ENCODE measurements at regions not wholly inside any gene's neighbourhood (a gene's known extent, or its start where the extent isn't known, plus 50 kb on each side); places are given as distances from the start of the nearest gene placed in this dataset.
"Not testable (repeated sequence)": the region's sequence is repeated elsewhere in the genome, so short reads cannot be mapped to it uniquely, and the experiment has no call there.

DNA sequence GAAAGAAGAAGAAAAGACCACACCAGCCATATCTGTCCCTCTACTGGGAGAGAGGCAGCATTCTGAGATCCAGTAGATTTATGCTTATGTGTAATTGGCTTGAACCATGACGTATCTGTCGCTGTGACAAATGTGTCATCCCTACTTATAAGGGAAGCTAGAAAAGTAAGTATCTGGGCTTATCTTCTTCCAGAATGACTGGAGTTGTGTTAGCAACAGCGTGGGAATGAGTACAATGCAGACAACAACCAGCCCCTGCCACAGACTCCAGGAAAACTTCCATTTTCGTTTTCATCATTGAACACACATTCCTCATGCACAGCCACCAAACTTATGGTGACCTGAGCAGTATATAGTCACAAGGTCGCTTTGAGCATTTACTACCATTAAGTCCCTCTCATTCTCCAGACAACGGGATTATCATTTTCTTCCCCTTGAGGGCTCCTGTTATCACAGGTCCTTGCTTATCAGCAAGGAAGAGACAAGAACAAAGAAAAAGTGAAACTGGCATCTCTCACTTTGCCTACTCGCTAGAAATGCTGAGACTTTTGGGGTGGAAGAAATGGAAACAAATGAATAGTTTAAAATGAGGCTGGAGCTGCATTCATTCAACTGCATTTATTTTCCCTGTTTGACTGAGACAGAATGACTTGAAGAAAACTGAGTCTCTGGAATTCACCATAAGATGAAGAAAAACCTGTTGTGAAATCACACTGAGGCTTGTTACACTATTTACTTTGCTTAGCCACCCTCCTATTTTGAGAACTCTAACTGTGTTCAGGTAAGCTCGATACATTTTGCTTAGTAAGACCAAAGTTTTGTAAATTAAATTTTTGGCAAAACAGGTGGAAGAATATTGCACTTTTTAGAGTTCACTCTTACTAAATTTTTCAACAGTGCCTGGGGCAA is 149.3 kb upstream of the FOXQ1 start:
- H3K4me3 ChIP-seq (ENCODE audit: low read depth in 2 of 2, low read length in 1 of 2) = peak overlapping the region; percentile 12 to 50; a peak in 2 of 4 replicates
- no peaks in the 10 kb centered on the region for H3F3A ChIP-seq (replicated peaks; ENCODE audit: insufficient read depth)

DNA sequence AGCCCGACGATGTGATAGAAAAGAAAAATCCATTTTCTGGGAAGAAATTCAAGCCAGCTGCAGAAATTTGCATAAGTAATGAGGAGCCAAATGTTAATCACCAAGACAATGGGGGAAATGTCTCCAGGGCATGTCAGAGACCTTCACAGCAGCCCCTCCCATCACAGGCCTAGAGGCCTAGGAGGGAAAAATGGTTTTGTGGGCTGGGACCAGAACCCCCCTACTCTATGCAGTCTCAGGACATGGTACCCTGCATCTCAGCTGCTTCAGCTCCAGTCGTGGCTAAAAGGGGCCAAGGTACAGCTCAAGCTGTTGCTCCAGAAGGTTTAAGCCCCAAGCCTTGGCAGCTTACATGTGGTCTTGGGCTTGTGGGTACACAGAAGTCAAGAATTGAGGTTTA is 155.5 kb upstream of the FOXQ1 start:
- H3K36me3 ChIP-seq (replicated peaks in 1 of 2; ENCODE audit: control insufficient read depth in 1 of 2, insufficient read depth in 2 of 2, low read length in 1 of 2); H3K9me2 ChIP-seq; H3K4me3 ChIP-seq (ENCODE audit: low read depth in 2 of 2, low read length in 1 of 2); H3K9ac ChIP-seq; H3K9me3 ChIP-seq; H2AFZ ChIP-seq (ENCODE audit: low read depth); DNase-seq; H3K27ac ChIP-seq (ENCODE audit: low read depth in 2 of 2, low read length in 1 of 2); CTCF ChIA-PET; H3F3A ChIP-seq (replicated peaks; ENCODE audit: insufficient read depth); H3K4me1 ChIP-seq (ENCODE audit: control insufficient read depth in 1 of 2, insufficient read depth in 2 of 2, low read depth in 1 of 2, low read length in 1 of 2); H4K20me1 ChIP-seq (ENCODE audit: insufficient read depth); H3K4me2 ChIP-seq; H3K79me2 ChIP-seq (ENCODE audit: insufficient read depth); H3K27me3 ChIP-seq (ENCODE audit: insufficient read depth); POLR2A ChIA-PET: not testable (repeated sequence)
- WGBS (ENCODE audit: low lambda C conversion rate) = 2% methylated on average over 3 of the region's 3 CpGs

More for the DNA sequence above, 149.3 kb upstream of the FOXQ1 start:
- ChIA-PET CTCF (no interaction called here), POLR2A (no interaction called here)
- no peaks in the 10 kb centered on the region for H3K79me2 ChIP-seq (ENCODE audit: insufficient read depth)
- peak overlapping the region; percentile 55; the same call in 1 of the 2 replicates for H3K4me2 ChIP-seq
- 6% methylated on average over 8 of the region's 8 CpGs for WGBS (ENCODE audit: low lambda C conversion rate)
- H3K9me2 ChIP-seq = no peaks in the 10 kb centered on the region
- no peak overlapping the region for H3K9ac ChIP-seq
- DNase-seq = no peak
- peaks cover 11% of the 10 kb centered on the region; the same call in 1 of the 2 replicates for H3K27me3 ChIP-seq (ENCODE audit: insufficient read depth)
- TF ChIP-seq, protein P1, sequence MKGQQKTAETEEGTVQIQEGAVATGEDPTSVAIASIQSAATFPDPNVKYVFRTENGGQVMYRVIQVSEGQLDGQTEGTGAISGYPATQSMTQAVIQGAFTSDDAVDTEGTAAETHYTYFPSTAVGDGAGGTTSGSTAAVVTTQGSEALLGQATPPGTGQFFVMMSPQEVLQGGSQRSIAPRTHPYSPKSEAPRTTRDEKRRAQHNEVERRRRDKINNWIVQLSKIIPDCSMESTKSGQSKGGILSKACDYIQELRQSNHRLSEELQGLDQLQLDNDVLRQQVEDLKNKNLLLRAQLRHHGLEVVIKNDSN (IDR thresholded peaks at IDR 0.05; ENCODE audit: borderline replicate concordance, low read depth) = no peak
- no peak for TF ChIP-seq TEAD4 (IDR thresholded peaks at IDR 0.05; ENCODE audit: borderline replicate concordance, insufficient read depth)
- no peak for TF ChIP-seq NFIC (IDR thresholded peaks at IDR 0.05; ENCODE audit: borderline replicate concordance)
- no peak for TF ChIP-seq TAF1 (IDR thresholded peaks at IDR 0.05; ENCODE audit: borderline replicate concordance, low read depth, low read length)
- TF ChIP-seq RXRA (IDR thresholded peaks at IDR 0.05; ENCODE audit: borderline replicate concordance, low read depth) = no peak
- TF ChIP-seq GATA2 (CRISPR knock-in tag; IDR thresholded peaks at IDR 0.05) = no peak
- no peak for TF ChIP-seq YY1 (IDR thresholded peaks at IDR 0.05; ENCODE audit: low read depth)
- no peak for TF ChIP-seq SMC3 (IDR thresholded peaks at IDR 0.05; ENCODE audit: low read depth, low read length)
- no peak for TF ChIP-seq SIN3A (IDR thresholded peaks at IDR 0.05; ENCODE audit: borderline replicate concordance, low read depth, low read length)
- TF ChIP-seq RFX5 (IDR thresholded peaks at IDR 0.05; ENCODE audit: low read length) = no peak
- no peak for TF ChIP-seq MEF2A (IDR thresholded peaks at IDR 0.05; ENCODE audit: borderline replicate concordance, low read depth)
- TF ChIP-seq JUND (IDR thresholded peaks at IDR 0.05) = no peak
- TF ChIP-seq, protein P2, sequence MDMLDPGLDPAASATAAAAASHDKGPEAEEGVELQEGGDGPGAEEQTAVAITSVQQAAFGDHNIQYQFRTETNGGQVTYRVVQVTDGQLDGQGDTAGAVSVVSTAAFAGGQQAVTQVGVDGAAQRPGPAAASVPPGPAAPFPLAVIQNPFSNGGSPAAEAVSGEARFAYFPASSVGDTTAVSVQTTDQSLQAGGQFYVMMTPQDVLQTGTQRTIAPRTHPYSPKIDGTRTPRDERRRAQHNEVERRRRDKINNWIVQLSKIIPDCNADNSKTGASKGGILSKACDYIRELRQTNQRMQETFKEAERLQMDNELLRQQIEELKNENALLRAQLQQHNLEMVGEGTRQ (IDR thresholded peaks at IDR 0.05; ENCODE audit: borderline replicate concordance, low read depth, low read length) = no peak
- TF ChIP-seq, protein P3, sequence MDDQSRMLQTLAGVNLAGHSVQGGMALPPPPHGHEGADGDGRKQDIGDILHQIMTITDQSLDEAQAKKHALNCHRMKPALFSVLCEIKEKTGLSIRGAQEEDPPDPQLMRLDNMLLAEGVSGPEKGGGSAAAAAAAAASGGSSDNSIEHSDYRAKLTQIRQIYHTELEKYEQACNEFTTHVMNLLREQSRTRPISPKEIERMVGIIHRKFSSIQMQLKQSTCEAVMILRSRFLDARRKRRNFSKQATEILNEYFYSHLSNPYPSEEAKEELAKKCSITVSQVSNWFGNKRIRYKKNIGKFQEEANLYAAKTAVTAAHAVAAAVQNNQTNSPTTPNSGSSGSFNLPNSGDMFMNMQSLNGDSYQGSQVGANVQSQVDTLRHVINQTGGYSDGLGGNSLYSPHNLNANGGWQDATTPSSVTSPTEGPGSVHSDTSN (IDR thresholded peaks at IDR 0.05) = no peak
- H4K20me1 ChIP-seq (ENCODE audit: insufficient read depth) = no peaks in the 10 kb centered on the region
- no peaks in the 10 kb centered on the region for H3K9me3 ChIP-seq
- H2AFZ ChIP-seq (ENCODE audit: low read depth) = no peak overlapping the region
- H3K27ac ChIP-seq (ENCODE audit: low read depth in 2 of 2, low read length in 1 of 2) = no peak overlapping the region
- no peaks in the 10 kb centered on the region for H3K36me3 ChIP-seq (replicated peaks in 1 of 2; ENCODE audit: control insufficient read depth in 1 of 2, insufficient read depth in 2 of 2, low read length in 1 of 2)
- H3K4me1 ChIP-seq (ENCODE audit: control insufficient read depth in 1 of 2, insufficient read depth in 2 of 2, low read depth in 1 of 2, low read length in 1 of 2) = no peaks in the 10 kb centered on the region

Data from SK-N-SH (cell line).